ACHN (cell line): ENCODE measurements at regions not wholly inside any gene's neighbourhood (a gene's known extent, or its start where the extent isn't known, plus 50 kb on each side); places are given as distances from the start of the nearest gene placed in this dataset.

Experiments
- DNase-seq: peaks from one replicate; pipeline ENCODE4 v3.0.0-alpha.2; 2015
- in situ Hi-C: cut with HindIII; loops from 2 replicates; pipeline ENCODE4 v1.10.0; 2017; ENCODE audit warnings: low sequenced_read_pairs, low pct_ligation_motif_present, low pct_unique_long_range_greater_than_20kb

- in situ Hi-C loops: no loop called here
- DNase-seq: no peak
These were observed 154.4 kb downstream of the EBLN2 start for GRCh38 chr3:73215901-73216300.

- in situ Hi-C loops: no loop called here
These were observed 154.9 kb downstream of the EBLN2 start for GRCh38 chr3:73216310-73216709.

GRCh38 chr3:73222126-73222525, 160.7 kb downstream of the EBLN2 start:
- in situ Hi-C loops: no loop called here
- no peak for DNase-seq

More at GRCh38 chr3:73216310-73216709, 154.9 kb downstream of the EBLN2 start:
- no peak for DNase-seq

GRCh38 chr3:73225146-73225855, 163.8 kb downstream of the EBLN2 start:
- in situ Hi-C loops: no loop called here

GRCh38 chr3:73225991-73226390, 164.5 kb downstream of the EBLN2 start:
- no peak for DNase-seq
- in situ Hi-C loops: no loop called here

More at GRCh38 chr3:73225146-73225855, 163.8 kb downstream of the EBLN2 start:
- DNase-seq: no peak

GRCh38 chr3:73228000-73228399, 166.5 kb downstream of the EBLN2 start:
- no peak for DNase-seq
- in situ Hi-C loops: no loop called here

- in situ Hi-C loops: no loop called here
- DNase-seq: no peak
These were observed 167.0 kb downstream of the EBLN2 start for GRCh38 chr3:73228437-73228836.

- in situ Hi-C loops: no loop called here
- DNase-seq: no peak
These were observed 167.5 kb downstream of the EBLN2 start for GRCh38 chr3:73228959-73229358.

- in situ Hi-C loops: no loop called here
- DNase-seq: no peak
These were observed 173.0 kb downstream of the EBLN2 start for GRCh38 chr3:73234354-73235014.

- in situ Hi-C loops: no loop called here
- no peak for DNase-seq
These were observed 174.3 kb downstream of the EBLN2 start for GRCh38 chr3:73235768-73236167.

GRCh38 chr3:73236867-73237266, 175.4 kb downstream of the EBLN2 start:
- in situ Hi-C loops: no loop called here
- DNase-seq: no peak

- no peak for DNase-seq
- in situ Hi-C loops: no loop called here
These were observed 182.3 kb downstream of the EBLN2 start for GRCh38 chr3:73243740-73244139.

GRCh38 chr3:73245459-73245858, 184.0 kb downstream of the EBLN2 start:
- in situ Hi-C loops: no loop called here
- DNase-seq: no peak

- no peak for DNase-seq
- in situ Hi-C loops: no loop called here
These were observed 187.6 kb downstream of the EBLN2 start for GRCh38 chr3:73249047-73249446.

GRCh38 chr3:73254062-73254461, 192.6 kb downstream of the EBLN2 start:
- in situ Hi-C loops: no loop called here

GRCh38 chr3:73255609-73256029, 194.2 kb downstream of the EBLN2 start:
- no peak for DNase-seq
- in situ Hi-C loops: no loop called here

More at GRCh38 chr3:73254062-73254461, 192.6 kb downstream of the EBLN2 start:
- DNase-seq: no peak

- no peak for DNase-seq
- in situ Hi-C loops: no loop called here
These were observed 195.7 kb downstream of the EBLN2 start for GRCh38 chr3:73257186-73257585.

- no peak for DNase-seq
- in situ Hi-C loops: no loop called here
These were observed 196.6 kb downstream of the EBLN2 start for GRCh38 chr3:73258057-73258456.

GRCh38 chr3:73259291-73259690, 197.8 kb downstream of the EBLN2 start:
- in situ Hi-C loops: no loop called here
- DNase-seq: no peak

- in situ Hi-C loops: no loop called here
- DNase-seq: no peak
These were observed 198.4 kb downstream of the EBLN2 start for GRCh38 chr3:73259856-73260255.
